Left renal cortex interstitium (tissue), 4 donors: ENCODE measurements at regions not wholly inside any gene's neighbourhood (a gene's known extent, or its start where the extent isn't known, plus 50 kb on each side); places are given as distances from the start of the nearest gene placed in this dataset.
"Not testable (repeated sequence)": the region's sequence is repeated elsewhere in the genome, so short reads cannot be mapped to it uniquely, and the experiment has no call there.

Experiments used
- DNase-seq, 4 donors: peaks; one replicate each; pipeline ENCODE4 v3.0.0-alpha.2; 2013; ENCODE audit warnings: low read depth in 4 of 4, low spot score in 2 of 4, missing footprints in 1 of 4

- DNase-seq = no peak
These were observed 442.5 kb downstream of the SEMA3D start for GRCh38 chr7:84744385-84744784.

GRCh38 chr7:84738583-84739150 lies 448.2 kb downstream of the SEMA3D start:
- no peak for DNase-seq

GRCh38 chr7:84735677-84736076 lies 451.2 kb downstream of the SEMA3D start:
- DNase-seq = no peak

GRCh38 chr7:84735011-84735410 lies 451.8 kb downstream of the SEMA3D start:
- DNase-seq = no peak

- not testable (repeated sequence) for DNase-seq
These were observed 452.9 kb downstream of the SEMA3D start for GRCh38 chr7:84733976-84734375.

- DNase-seq = not testable (repeated sequence)
These were observed 456.0 kb downstream of the SEMA3D start for GRCh38 chr7:84730864-84731263.

GRCh38 chr7:84729284-84729683 lies 457.6 kb downstream of the SEMA3D start:
- no peak for DNase-seq

GRCh38 chr7:84722734-84723133 lies 464.1 kb downstream of the SEMA3D start:
- no peak for DNase-seq

- DNase-seq = no peak
These were observed 464.8 kb downstream of the SEMA3D start for GRCh38 chr7:84722086-84722485.

GRCh38 chr7:84720456-84721097 lies 466.3 kb downstream of the SEMA3D start:
- no peak for DNase-seq

- DNase-seq = no peak
These were observed 472.1 kb downstream of the SEMA3D start for GRCh38 chr7:84714765-84715164.

GRCh38 chr7:84712374-84713121 lies 474.3 kb downstream of the SEMA3D start:
- no peak for DNase-seq

- DNase-seq = not testable (repeated sequence)
These were observed 476.3 kb downstream of the SEMA3D start for GRCh38 chr7:84710538-84710937.

- DNase-seq = no peak
These were observed 481.1 kb downstream of the SEMA3D start for GRCh38 chr7:84705706-84706105.

- no peak for DNase-seq
These were observed 481.8 kb downstream of the SEMA3D start for GRCh38 chr7:84705079-84705478.

- DNase-seq = no peak
These were observed 482.5 kb downstream of the SEMA3D start for GRCh38 chr7:84704380-84704779.

GRCh38 chr7:84701524-84702306 lies 485.1 kb downstream of the SEMA3D start:
- DNase-seq = no peak

- DNase-seq = no peak
These were observed 486.1 kb downstream of the SEMA3D start for GRCh38 chr7:84700563-84701370.

- no peak for DNase-seq
These were observed 489.4 kb downstream of the SEMA3D start for GRCh38 chr7:84697506-84697905.

GRCh38 chr7:84693483-84693882 lies 493.4 kb downstream of the SEMA3D start:
- DNase-seq = no peak
